ENCODE measurements at regions not wholly inside any gene's neighbourhood (a gene's known extent, or its start where the extent isn't known, plus 50 kb on each side); places are given as distances from the start of the nearest gene placed in this dataset.

DNA sequence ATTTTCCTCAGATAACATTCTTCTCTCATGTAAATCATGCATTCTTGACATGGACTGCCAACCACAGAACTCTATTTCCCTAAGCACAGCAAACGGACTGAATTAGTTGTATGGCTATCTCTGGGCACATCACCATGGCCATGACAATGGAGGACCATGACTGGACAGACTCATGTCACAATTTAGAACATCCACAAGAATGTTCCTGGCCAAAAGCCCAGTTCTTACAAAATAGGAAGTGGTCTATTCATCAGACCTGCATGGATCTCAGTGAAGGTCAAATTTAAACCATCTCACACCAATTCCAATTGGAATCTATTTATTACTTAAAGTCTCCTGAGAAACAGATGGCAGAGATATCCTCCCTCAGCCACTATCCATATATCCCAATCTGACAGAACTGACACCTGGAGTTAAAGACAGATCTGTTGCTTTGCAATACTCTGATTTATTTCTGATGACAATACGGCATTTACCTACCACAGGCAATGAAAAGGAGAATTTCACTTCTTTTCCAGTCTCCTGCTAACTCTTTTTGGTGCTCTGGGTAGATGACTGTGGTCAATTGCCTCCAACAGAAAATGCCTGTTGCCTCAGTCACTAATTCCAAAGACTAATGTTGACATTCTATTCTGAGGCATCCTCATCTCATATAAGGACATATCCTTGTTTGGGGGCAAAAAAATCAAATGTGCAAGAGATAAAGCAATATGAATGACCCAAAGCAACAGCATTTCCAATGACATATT lies 254.8 kb downstream of the HTR7 start:
- Histone ChIP-seq H3K36me3 (no peaks in the 10 kb centered on the region), H3K4me3 (no peak overlapping the region), H3K9me3 (no peaks in the 10 kb centered on the region), H3K27me3 (no peaks in the 10 kb centered on the region), H3K27ac (no peak overlapping the region), H3K4me1 (no peaks in the 10 kb centered on the region)
- TF ChIP-seq, protein P1, sequence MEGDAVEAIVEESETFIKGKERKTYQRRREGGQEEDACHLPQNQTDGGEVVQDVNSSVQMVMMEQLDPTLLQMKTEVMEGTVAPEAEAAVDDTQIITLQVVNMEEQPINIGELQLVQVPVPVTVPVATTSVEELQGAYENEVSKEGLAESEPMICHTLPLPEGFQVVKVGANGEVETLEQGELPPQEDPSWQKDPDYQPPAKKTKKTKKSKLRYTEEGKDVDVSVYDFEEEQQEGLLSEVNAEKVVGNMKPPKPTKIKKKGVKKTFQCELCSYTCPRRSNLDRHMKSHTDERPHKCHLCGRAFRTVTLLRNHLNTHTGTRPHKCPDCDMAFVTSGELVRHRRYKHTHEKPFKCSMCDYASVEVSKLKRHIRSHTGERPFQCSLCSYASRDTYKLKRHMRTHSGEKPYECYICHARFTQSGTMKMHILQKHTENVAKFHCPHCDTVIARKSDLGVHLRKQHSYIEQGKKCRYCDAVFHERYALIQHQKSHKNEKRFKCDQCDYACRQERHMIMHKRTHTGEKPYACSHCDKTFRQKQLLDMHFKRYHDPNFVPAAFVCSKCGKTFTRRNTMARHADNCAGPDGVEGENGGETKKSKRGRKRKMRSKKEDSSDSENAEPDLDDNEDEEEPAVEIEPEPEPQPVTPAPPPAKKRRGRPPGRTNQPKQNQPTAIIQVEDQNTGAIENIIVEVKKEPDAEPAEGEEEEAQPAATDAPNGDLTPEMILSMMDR (IDR thresholded peaks at IDR 0.05), result no peak
- intact Hi-C loops (cut with DNase I), result no loop called here
- no peak for DNase-seq (ENCODE audit: low spot score in 2 of 2)

DNA sequence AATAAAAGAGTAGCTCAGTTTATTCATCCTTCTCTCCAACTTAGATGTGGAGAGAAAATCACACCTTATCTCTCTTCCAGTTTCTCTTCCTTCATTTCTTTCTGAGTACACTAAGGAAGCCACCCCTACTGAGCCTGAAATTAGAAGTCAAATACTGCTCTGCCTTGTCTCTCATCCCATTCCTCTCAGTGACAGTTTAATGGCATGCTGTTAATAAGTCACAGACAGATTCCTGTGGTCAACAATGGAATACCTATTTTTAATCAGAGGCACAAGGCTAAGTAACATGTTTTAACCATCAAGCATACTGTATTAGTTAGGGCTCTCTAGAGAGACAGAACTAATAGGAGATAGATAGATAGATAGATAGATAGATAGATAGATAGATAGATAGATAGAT lies 253.2 kb downstream of the HTR7 start:
- TF ChIP-seq, protein P1 (IDR thresholded peaks at IDR 0.05), result no peak
- intact Hi-C loops (cut with DNase I), result no loop called here
- H3K27me3 ChIP-seq, result no peaks in the 10 kb centered on the region
- H3K27ac ChIP-seq, result no peak overlapping the region
- no peaks in the 10 kb centered on the region for H3K36me3 ChIP-seq
- DNase-seq (ENCODE audit: low spot score in 2 of 2), result no peak
- no peaks in the 10 kb centered on the region for H3K9me3 ChIP-seq
- no peak overlapping the region for H3K4me3 ChIP-seq
- H3K4me1 ChIP-seq, result no peaks in the 10 kb centered on the region

DNA sequence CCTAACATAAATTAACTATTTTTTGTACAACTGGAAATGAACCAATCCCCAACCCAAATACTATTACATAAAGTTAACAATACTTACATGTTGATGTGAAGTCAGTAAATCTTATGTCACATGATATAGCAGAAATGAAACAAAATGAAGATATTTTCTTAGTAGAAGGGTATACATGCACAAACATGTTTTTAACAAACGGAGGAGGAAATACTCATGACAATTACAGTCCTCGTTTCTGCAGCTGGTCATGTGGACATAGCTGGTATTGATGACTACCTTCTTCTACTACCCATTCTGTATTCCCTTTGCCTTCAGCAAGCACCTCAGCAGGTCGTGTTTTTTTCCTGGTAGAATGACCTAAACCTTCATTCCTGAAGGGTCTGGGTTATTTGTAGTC lies 252.3 kb downstream of the HTR7 start:
- DNase-seq (ENCODE audit: low spot score in 2 of 2), result no peak
- H3K27me3 ChIP-seq, result no peaks in the 10 kb centered on the region
- intact Hi-C loops (cut with DNase I), result no loop called here
- TF ChIP-seq, protein P1 (IDR thresholded peaks at IDR 0.05), result no peak
- H3K36me3 ChIP-seq, result no peaks in the 10 kb centered on the region
- H3K9me3 ChIP-seq, result no peaks in the 10 kb centered on the region
- no peaks in the 10 kb centered on the region for H3K4me1 ChIP-seq
- no peak overlapping the region for H3K27ac ChIP-seq
- H3K4me3 ChIP-seq, result no peak overlapping the region

DNA sequence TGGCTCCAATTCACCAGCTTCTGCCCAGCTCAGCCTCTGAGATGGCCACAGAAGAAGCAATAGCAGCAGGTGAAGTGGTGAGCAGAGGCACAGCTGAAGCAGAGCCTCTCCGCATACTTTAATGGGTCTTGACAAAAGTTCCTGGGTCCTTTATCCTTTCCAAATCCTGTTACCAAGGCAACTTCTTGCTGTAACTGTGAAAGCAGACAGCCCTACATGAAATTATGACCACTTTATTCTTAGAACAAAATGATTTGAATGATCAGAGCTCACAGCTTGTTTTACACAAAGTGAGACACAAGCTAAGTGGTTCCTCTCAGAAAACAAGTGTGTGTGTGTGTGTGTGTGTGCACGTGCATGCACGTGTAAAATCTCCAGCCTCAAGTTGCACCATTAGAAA lies 245.6 kb downstream of the HTR7 start:
- Histone ChIP-seq H3K27me3 (no peaks in the 10 kb centered on the region), H3K4me3 (no peak overlapping the region), H3K27ac (no peak overlapping the region), H3K4me1 (peaks cover 0 to 4% of the 10 kb centered on the region in 2 donors), H3K9me3 (no peaks in the 10 kb centered on the region), H3K36me3 (no peaks in the 10 kb centered on the region)
- no peak for DNase-seq (ENCODE audit: low spot score in 2 of 2)
- TF ChIP-seq, protein P1 (IDR thresholded peaks at IDR 0.05), result no peak
- intact Hi-C loops (cut with DNase I), result no loop called here

DNA sequence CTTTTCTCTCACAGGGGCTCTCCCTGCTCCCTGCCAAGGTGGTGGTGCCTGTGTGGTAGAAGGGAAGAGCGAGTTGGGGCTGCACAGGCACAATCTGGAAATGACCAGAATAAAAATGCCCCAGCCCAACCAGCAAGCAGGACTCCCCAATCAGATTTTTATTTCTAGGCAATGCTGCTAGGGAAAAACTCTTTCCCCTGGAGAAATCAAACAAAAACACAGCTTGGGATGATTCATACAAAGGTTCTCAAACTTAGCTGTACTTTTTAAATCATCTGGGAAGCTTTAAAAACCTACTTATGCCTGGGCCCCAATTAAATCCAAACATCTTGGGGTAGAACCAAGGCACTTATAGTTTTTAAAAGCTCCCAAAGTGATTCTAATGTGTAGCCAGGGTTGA lies 243.2 kb downstream of the HTR7 start:
- H3K27me3 ChIP-seq, result no peaks in the 10 kb centered on the region
- intact Hi-C loops (cut with DNase I), result no loop called here
- no peaks in the 10 kb centered on the region for H3K36me3 ChIP-seq
- H3K4me1 ChIP-seq, result peaks cover 0 to 4% of the 10 kb centered on the region in 2 donors
- H3K27ac ChIP-seq, result peak overlapping the region in 1 of 2 donors; percentile 22
- H3K4me3 ChIP-seq, result no peak overlapping the region
- DNase-seq (ENCODE audit: low spot score in 2 of 2), result no peak
- no peaks in the 10 kb centered on the region for H3K9me3 ChIP-seq
- TF ChIP-seq, protein P1 (IDR thresholded peaks at IDR 0.05), result no peak

DNA sequence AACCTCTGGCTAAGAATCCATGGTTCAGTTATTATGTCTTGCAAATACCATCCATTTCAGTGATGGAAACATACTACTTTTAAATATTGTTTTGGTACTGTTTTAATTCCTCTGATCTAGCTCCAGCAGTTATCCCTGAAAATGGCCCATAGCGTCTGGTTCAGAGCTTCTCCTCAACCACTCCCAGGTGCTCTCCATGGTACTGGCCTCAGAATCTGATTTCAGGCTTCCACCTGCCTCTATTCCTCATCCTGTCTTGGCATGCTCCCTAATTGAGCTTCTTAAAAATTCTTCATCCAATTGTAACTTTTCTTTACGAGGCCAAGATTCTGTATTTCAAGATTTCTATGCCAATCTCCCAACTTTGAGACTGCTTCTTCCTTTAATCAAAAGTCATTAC lies 236.3 kb downstream of the HTR7 start:
- TF ChIP-seq, protein P1 (IDR thresholded peaks at IDR 0.05), result no peak

More for the DNA sequence above, 236.3 kb downstream of the HTR7 start:
- intact Hi-C loops (cut with DNase I), result no loop called here
- no peak overlapping the region for H3K4me3 ChIP-seq
- DNase-seq (ENCODE audit: low spot score in 2 of 2), result no peak
- H3K9me3 ChIP-seq, result no peaks in the 10 kb centered on the region
- no peaks in the 10 kb centered on the region for H3K36me3 ChIP-seq
- no peak overlapping the region for H3K27ac ChIP-seq
- H3K27me3 ChIP-seq, result no peaks in the 10 kb centered on the region
- H3K4me1 ChIP-seq, result no peaks in the 10 kb centered on the region
